Midbrain (tissue), 1 donor: ENCODE measurements at regions not wholly inside any gene's neighbourhood (a gene's known extent, or its start where the extent isn't known, plus 50 kb on each side); places are given as distances from the start of the nearest gene placed in this dataset.
A peak's percentile ranks its signal among the peaks of the same experiment; 100 is the strongest.

Experiments used
- DNase-seq: peaks from one replicate; lab custom pipeline; 2025; lab: John Stamatoyannopoulos, UW

DNA sequence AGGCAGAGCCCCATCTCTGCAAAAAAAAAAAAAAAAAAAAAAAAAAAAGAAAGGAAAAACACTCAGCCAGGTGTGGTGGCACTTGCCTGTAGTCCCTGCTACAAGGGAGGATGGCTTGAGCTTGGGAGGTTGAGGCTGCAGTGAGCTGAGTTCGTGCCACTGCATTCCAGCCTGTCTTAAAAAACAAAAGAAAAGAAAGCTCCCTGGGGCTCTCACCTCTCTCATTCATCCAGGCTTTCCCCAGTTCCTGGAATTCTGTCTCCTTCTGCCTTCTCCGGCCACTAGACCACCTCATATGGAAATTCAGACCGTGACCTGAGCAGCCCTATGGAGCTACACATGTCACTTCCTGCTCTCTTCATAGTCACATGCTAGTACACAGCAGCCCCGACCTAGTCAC lies 101.1 kb upstream of the TAB2 start:
- no peak for DNase-seq

DNA sequence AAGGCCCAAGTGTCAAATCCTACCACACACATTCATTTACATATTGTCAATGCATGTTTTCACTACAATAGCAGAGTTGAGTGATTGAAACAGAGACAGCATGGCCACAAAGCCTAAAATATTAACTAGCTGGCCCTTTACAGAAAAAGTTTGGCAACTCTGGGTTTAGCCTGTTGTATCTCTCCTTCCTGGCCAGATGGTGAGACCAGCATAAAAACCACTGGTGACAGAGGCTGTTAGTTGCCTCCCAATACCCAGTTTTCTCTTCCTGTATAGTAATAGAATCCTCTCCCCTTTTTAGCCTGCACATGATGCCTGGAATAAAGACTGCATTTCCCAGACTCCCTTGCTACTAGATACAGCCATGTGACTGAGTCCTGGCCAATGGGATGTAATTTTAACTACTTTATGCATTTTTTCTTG lies 100.0 kb upstream of the TAB2 start:
- peak; percentile 41 for DNase-seq

DNA sequence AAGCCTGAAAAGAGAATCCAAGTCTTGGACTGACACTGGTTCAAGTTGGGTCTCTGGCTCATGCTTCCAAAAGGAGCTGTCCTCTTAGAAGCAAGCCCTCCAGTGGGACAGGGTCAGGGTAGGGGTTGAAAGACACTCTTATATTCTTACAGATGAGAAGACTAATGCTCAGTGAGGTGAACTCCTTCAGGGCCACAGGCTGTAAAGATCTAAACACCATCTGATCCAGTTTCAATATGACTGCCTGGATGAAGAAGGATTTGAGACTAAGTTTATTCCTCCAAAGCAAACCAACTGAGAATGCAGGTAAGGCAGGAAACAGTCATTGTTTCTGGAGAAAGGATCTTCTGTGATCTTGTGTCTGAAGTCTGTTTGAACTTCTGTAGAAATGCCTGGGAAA lies 99.0 kb upstream of the TAB2 start:
- no peak for DNase-seq

DNA sequence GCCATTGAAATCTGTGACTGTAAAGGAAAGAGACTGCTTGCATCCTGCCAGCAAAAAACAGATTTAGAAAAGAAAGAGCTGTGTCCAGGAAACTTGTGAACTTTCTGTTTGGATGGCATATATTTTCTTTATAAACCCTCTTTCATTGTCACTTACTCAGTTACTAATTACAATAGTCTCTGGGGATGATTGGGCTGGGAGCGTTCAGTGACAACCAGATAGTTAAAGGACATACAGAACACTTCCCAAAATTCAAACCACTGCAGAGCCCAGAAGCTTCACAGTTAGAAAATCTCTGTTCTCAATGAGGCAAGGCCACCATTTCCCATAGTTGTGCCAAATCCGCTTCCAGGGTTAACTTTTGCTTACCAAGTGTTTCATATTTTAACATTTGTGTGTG lies 98.6 kb upstream of the TAB2 start:
- no peak for DNase-seq

DNA sequence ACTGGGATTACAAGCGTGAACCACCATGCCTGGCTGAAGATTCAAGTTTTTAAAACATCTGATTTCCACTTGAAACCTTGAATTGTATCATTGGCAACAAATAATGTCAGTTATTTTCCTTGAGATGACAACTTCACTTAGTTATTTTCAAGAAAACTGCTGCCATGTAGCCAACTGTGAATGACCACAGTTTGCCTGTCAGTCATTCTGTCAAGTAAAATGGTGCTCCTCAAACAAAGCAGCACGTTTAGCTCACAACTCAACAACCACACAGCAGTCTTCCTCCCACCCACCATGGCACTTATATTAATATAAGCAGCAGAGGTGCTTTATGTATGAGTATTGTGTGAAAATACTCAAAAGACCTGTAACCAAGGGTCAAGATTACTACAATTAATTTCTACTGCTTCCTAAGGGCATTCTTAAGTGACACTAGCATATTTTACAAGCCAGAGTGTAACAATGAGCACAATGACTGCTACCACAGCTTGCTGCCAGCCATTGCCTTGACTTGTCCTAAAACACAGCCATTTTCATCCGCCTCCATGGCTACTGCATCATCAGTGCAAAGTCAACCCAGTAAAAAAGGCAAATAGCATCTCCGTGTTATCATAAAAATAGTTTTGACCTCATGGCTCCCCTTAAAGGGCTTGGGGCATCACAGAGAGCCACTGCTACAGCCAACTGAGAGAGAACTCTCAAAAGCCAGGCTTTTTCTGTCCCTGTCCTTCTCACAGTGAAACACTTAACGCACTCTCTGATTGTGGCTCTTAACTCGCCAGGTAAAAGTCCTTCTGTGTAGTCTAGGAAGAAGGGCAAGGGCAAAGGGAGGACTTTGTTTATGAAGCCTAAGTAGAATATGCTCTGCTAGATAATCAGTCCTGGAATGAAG lies 96.4 kb upstream of the TAB2 start:
- DNase-seq = no peak

DNA sequence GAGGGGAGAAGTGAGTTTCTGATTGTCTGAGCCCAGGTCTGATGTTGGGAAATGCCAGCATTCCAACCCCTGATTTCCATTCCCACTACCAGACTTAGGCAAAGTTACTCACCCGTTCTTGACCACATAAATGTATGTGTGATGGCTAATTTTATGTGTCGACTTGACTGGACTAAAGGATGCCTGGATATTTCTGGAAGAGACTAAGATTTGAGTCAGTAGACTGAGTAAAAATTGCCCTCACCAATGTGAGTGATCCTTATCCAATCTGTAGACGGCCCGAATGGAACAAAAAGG lies 95.8 kb upstream of the TAB2 start:
- no peak for DNase-seq

DNA sequence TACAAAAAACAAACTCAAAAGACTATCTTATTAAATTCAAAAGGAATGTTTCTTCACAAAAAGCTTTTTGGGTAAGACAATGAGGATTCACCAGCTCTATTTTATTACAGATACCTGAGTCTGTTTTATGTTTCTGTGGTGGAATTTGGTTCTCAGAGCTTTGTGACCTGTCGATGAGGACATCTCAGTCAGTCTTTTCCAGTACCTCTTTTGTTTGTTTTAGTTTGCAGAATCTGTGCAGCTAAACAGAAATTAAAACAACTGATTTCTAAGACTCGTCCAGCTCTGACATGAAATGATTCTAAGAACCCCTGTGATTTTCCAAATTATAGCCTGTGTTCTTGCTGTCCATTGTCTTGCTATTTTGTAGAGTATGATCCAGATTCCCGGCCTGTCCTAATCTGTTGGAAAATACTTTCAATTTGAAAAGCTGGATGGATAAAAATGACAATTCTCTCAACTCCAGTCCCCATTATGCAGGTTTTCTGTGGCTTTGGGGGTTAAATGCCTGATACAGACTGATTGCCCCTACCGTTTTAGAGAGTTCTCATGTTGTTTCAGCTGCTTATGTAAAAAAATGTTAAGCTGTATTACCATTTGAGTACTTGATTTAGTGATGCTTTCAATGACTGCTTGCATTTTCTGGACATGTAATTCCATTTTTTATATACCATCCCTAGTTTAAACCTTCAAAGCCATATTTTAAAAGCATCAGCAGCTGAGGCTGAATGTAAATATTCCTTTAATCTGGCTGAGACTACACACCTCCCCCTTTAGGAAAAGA lies 94.2 kb upstream of the TAB2 start:
- DNase-seq = no peak

DNA sequence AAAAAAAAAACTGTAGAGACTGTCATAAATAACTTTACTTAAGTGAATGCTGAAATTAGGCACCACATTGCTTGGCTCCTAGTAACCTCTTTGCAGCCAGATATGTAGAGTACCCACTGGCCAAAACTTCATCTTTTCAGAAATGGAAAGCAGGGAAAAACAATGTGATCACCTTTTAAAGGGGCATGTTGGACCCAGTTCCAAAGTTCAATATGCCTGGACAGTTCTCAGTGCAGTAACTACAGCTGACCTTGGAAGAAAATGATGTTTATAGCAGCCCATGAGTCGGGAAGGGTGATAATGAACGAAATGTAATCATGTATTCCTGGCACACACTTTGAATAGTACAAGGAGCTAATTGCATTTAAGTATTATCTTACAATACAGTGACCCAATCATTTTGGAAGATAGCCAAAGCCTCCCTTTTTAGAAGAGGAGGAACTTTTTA lies 93.6 kb upstream of the TAB2 start:
- DNase-seq = no peak

DNA sequence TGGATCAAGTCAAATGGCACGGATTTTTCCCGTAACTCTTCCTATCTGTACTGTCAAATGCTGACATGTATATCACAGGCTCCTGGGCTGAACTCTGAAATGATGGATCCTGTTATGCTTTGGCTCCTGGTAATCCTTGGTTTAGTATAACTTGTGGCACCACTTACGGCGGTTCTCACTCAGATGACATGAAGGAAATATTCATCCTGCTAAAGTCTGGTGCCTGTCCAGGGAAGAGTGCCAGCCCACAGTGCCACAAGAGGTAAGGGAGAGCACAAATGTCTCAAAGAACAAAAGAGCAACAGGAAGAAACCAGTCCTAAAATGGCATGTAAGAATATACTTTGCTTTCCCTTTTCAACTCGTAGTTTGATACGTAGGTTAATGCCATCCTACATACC lies 93.1 kb upstream of the TAB2 start:
- DNase-seq = no peak

DNA sequence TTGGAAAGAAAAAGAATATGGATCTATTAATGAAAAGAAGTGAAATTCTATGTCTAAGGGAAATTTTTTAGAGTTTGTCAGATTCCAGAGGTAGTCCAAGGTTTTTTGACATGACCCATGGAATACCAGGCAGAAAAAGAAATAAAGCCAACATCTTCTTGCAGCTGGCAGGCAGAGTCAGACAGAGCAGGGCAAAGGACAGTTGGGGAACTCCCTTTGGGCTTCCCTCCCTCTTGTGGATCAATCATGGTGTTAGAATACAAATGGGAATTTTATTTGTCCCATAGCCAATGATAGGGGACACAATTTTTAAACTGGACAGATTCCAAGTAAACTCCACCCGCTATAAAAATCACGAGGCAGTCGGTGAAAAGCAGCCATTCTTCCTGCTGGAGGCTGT lies 92.1 kb upstream of the TAB2 start:
- no peak for DNase-seq

DNA sequence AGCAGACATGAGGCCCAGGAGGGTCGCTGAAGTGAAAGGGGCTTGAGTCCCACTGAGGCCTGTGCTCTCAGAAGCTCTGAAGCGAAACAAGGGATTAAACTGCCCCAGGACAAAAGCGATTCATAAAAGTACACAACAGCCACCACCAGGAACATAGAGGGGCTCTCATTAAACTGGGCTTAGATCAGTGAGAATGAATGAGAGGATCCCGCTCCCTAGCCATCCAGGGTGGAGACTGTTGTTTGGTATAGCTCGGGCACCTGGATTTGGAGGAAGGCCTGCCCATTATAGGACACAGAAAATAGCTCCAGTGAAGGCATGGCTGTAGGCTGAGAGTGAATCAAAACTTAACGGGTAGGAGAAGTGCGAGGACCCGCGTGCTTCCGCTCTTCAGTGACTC lies 91.6 kb upstream of the TAB2 start:
- DNase-seq = no peak

DNA sequence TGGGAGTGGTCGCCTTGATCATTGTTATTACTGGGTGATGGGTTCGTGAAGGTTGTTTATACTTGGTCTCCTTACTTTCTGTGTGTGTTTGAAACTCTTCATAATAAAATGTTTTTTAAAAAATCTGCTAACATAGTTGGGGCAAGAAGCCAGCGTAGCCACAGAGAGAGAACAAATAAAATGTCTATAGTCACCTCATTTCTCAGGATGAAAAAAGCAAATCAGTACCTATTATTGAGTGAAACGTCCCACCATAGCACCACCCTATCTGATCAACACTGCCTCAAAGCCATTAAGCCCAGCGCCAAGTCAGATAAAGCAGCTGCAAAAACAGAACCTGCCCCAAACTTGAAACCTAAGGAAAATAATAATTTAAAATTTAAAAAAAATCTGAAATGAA lies 89.7 kb upstream of the TAB2 start:
- no peak for DNase-seq

DNA sequence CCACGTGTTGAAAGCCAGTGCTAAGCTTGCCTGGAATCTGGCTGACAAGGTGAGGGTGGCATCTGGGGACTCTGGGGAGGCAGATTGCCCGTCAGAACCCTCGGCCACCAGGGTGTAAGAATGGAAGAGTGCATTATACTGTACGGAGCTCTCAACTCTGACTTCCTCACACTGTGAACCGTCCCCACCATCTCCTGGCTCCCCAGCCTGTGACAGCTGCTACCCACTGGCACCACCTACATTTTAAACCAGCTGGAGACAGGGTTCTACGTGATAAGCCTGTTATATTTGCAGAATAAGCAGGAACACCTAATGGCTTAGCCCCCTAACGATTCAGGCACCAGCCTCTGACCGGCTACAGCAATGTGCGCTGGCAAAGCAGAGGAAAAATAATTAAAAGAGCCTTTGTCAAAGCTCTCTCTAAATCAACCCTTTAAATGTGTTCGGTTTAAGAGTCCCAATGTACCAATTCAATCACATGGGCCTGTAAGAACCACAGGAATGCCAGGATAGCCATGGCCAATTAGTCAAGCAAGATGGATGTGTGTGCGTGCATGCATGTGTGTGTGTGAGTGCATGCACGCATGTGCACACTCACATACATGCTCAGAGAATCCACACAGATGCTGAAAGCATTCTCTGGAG lies 89.1 kb upstream of the TAB2 start:
- no peak for DNase-seq

DNA sequence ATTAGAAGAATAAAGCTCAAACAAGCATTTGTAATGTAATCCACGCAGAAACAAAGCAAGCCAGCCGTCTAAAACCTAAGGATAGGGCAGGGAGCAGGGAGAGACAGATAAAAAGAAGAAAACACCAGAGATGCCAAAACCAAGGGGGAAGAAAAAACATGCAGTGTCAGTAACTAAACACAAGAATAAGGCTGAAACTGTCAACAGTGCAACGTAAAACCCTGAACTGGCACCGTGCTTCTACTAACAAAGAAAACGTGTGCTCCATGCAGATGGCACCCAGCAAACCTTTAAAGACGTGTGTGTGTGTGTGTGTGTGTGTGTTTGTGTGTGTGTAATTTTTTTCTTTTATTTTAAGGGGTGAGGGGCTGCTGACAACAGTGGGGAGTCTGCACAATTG lies 88.4 kb upstream of the TAB2 start:
- DNase-seq = peak; percentile 31

DNA sequence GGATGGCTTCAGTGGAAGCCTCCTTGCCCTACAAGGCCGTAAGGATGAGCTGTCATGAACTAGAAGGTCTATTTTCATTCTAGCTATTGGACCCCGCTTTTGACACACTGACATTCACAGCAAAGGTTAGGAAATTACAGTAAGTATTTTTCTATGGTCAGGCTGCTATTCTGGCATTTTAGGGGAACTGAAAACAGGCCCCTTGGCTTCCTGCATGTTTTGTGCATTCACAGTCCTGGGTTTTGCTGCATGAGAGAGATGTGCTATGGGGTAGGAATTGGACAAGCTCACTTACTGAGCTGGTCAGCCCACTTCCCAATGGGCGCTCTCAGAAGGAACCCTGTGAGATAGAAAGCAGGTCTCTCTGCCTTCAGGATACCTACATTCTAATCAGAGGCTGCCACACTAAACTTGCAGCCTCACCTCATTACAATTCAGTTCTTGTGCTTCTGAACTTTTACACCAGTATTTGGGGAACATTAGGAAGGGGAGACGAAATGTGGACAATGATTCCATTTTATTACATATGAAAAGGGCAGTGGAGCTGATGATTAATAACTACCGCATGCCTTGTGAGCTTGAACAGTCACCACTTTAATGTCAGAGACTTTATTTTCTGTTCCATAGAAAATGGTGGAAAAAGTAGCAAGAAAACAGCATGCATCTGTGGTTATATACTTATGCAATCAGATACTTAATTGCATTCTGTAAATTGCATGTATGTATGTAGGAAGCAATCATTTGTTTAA lies 86.6 kb upstream of the TAB2 start:
- no peak for DNase-seq

DNA sequence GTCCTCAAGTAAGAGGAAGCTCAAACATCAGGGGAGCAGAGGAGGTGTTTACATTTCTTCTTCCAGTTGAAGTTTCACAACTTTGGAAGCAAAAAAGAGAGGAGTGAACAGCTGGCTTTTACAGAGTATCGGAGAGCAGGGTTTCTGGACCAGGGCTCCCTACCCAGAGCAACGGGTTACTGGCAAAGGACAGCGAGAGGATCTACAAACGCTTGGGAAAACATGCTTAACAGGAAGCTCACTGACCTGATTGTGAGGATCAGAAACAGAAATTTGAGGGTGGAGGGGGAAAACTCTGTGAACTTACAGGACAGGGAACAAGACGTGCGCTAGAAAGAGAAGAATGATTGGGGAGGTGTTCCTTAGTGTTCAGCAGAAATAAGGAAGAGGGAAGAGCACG lies 85.7 kb upstream of the TAB2 start:
- no peak for DNase-seq

DNA sequence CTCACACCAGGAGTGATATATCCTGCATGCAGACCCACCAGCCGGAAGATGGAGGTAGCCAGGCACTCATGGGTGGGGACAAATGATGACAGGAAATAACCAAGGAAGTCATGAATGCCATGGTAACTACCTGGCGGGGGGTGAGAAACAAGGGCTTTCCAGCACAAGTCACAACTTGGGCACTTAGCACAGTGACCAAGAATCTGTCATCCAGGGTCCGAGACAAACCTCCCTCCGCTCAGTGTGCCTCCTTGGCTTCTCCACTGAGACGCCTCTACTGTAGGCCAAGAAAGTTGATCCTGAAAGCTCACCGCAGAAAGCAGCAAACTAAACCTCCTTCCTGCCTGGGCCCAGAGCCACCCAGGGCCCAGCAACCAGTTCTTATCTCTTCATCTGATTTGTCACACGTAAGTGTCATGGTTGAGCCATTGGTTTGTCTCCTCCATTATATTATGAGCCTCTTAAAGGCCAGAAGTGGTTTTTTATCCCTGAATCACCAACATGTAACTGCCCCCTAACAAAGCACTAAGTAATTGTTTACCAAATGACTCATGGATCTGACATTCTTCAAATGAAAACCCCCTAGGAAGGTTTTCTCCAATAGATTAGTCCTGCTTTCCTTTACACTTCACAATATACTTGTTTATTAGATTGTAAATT lies 84.3 kb upstream of the TAB2 start:
- DNase-seq = no peak

DNA sequence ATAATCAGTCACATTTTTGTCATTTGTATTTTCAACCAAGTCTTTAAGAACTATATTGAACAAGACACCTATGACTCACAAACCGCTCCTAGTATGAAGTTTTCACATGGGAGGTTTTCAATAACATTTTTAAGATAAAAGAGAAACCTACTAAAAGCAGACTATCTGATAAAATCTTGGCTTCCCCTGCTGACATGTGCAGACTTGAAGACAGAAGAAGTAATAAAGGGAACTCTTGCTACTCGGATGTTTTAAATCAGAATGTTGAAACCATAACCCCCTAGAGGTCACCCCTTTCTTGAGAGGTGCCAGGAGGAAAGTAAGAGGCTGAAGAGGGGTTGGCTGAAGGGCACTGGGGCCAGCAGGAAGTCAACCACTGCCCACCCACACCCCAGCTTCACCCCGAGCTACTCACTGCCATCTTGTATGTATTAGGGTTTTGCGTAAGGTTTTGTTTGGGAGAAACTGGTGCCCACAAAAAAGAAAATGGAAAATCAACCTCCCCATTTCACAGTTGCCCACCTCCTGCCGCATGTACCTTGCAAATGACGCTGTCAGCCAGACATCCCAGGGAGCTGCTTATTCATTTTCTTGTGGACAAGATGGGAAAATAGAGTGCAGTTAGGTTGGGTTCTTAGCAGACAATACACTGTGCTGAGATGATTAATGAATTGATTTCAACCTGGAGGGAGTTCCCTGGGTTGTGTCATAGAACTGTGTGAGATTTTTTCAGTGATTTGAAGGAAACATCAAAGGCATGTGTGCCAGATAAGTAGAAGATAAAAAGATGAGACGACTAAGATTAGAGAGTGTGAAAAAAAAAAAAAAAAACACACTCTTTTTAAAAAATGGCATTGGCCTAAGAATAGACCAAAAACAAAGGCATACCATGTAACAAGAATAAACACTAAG lies 83.2 kb upstream of the TAB2 start:
- no peak for DNase-seq

DNA sequence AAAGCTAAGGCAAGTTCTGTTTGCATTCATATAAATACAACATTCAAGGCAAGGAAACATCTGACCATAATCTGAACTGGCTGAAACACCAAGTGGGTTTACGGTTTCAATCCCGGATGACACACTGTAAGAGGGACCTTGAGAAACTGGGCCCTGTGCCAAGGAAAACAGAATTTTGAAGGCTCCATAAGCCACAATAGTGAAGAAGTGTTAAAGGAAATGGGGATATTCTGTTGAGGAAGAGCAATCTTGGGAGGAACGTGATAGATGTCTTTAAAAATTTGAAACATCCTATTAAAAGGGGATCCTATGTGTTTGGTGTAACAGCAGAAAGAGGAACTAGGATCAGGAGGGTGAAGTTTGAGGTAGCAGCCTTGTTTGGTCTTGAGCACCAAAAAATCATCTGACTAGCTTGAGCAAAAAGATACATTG lies 82.4 kb upstream of the TAB2 start:
- DNase-seq = no peak

DNA sequence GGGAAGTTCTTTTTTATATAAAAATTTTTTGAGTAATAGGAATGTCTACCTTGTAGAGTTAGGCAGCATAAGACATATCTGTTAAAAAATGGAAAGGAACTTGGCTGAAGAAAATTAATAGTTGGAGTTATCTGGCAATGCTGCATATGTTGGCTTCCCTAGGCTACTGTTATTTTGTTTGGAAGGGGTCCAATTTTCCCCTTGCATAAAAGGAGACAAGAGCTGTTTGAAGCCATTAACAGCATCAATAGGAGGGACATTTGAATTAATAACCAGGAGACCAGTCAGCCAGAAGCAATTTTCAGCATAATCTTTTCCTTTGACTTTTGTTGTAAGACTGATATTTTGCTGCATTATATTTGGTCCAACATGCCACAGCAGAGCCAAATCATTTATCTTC lies 80.9 kb upstream of the TAB2 start:
- no peak for DNase-seq

DNA sequence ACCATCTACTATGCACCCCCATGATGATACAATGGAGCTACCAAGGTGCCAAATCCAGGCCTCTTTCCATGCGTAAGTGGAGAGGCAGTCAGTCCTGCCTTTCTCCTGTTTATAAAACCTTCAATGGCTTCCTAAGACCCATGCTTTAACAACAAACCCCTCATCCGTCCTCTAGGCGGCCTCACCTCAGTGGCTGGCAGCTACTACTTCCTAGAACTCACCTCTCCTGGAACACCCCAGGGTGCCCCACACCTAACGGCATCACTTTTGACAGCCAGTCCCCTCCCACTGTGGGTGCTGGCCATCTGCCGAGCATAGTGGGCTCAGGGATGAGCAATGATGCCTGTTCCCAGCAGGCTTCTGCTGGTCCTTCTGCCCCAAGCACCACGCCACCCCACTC lies 80.0 kb upstream of the TAB2 start:
- no peak for DNase-seq
